OCI-LY7 (cell line): ENCODE measurements at regions not wholly inside any gene's neighbourhood (a gene's known extent, or its start where the extent isn't known, plus 50 kb on each side); places are given as distances from the start of the nearest gene placed in this dataset.

Experiments
- BruUV-seq: library from RNA; stranded (reverse); fragments of 400-500 nt; replicated peaks from 2 replicates; lab custom pipeline; 2021; lab: Mats Ljungman, UMichigan
- CTCF ChIA-PET: fragments of 300-600 bp; sonication (Branson Sonifier 250); formaldehyde crosslinking; loops from one replicate; lab custom pipeline; 2022; ENCODE audit warnings: antibody characterized with exemption; ENCODE audit not compliant: unreplicated experiment; lab: Charles Lee
- POLR2A ChIA-PET: fragments of 300-600 bp; sonication (Branson Sonifier 250); formaldehyde crosslinking; loops from one replicate; lab custom pipeline; 2022; ENCODE audit warnings: antibody characterized with exemption; lab: Charles Lee
- DNase-seq: peaks from one replicate; pipeline ENCODE4 v3.0.0-alpha.2; 2015; ENCODE audit warnings: low spot score
- H2AFZ ChIP-seq: fragments of 200-600 bp; sonication (generic), shearing (Covaris generic); 2 replicates; pipeline ENCODE4 v1.6.1; 2014; ENCODE audit warnings: mild to moderate bottlenecking, antibody characterized with exemption, low read length, moderate library complexity
- H3K27ac ChIP-seq: fragments of 200-600 bp; sonication (generic); 2 replicates; pipeline ENCODE4 v1.5.1; 2014; ENCODE audit warnings: mixed run types, low read depth, mild to moderate bottlenecking, moderate library complexity, low read length, inconsistent platforms; ENCODE audit not compliant: poor library complexity, severe bottlenecking
- H3K36me3 ChIP-seq: fragments of 200-600 bp; sonication (generic); 2 replicates; pipeline ENCODE4 v1.6.1; 2014; ENCODE audit warnings: mild to moderate bottlenecking, antibody characterized with exemption, low read length, moderate library complexity, mixed read lengths; ENCODE audit not compliant: insufficient read depth
- H3K4me1 ChIP-seq: fragments of 200-600 bp; sonication (generic); 2 replicates; pipeline ENCODE4 v1.5.1; 2014; ENCODE audit warnings: mild to moderate bottlenecking, low read length; ENCODE audit not compliant: insufficient read depth, poor library complexity, severe bottlenecking
- H3K4me2 ChIP-seq: fragments of 200-600 bp; sonication (generic); 2 replicates; pipeline ENCODE4 v1.6.1; 2014; ENCODE audit warnings: mild to moderate bottlenecking, low read length
- H3K4me3 ChIP-seq: fragments of 200-600 bp; sonication (generic); 2 replicates; pipeline ENCODE4 v1.5.1; 2014; ENCODE audit warnings: mild to moderate bottlenecking, low read depth, low read length; ENCODE audit not compliant: poor library complexity, severe bottlenecking
- H3K79me2 ChIP-seq: fragments of 200-600 bp; sonication (generic); 2 replicates; pipeline ENCODE4 v1.6.1; 2016; ENCODE audit warnings: low read depth, mild to moderate bottlenecking, low read length, moderate library complexity, mixed read lengths; ENCODE audit not compliant: insufficient read depth
- H3K9me2 ChIP-seq: fragments of 200-600 bp; sonication (generic); 2 replicates; pipeline ENCODE4 v1.6.1; 2016; ENCODE audit warnings: mild to moderate bottlenecking, low read length, mixed read lengths; ENCODE audit not compliant: insufficient read depth
- H3K9me3 ChIP-seq: fragments of 200-600 bp; sonication (generic); 2 replicates; pipeline ENCODE4 v1.6.1; 2014; ENCODE audit warnings: mild to moderate bottlenecking, mixed run types, low read length, mixed read lengths
- H4K20me1 ChIP-seq: fragments of 200-600 bp; sonication (generic); 2 replicates; pipeline ENCODE4 v1.6.1; 2014; ENCODE audit warnings: mild to moderate bottlenecking, antibody characterized with exemption, low read length, moderate library complexity, mixed read lengths; ENCODE audit not compliant: insufficient read depth
- CTCF ChIP-seq: fragments of 200-600 bp; sonication (generic); conservative IDR thresholded peaks from 2 replicates; pipeline ENCODE4 v1.5.1; 2014; ENCODE audit warnings: mild to moderate bottlenecking, antibody characterized with exemption, low read length, moderate library complexity, mixed read lengths
- EZH2phosphoT487 ChIP-seq: fragments of 200-600 bp; sonication (generic); IDR thresholded peaks from 2 replicates; pipeline ENCODE4 v1.6.1; 2018; ENCODE audit warnings: low read depth, borderline replicate concordance, mild to moderate bottlenecking, mixed run types, antibody characterized with exemption, low read length, moderate library complexity, mixed read lengths
- intact Hi-C: fragments of 100-400 bp; cut with micrococcal nuclease; formaldehyde crosslinking; loops from one replicate; pipeline ENCODE4 v1.10.0; 2022; ENCODE audit not compliant: unreplicated experiment

GRCh38 chr17:13387236-13387635 is 214.5 kb downstream of the HS3ST3A1 start:
- Histone ChIP-seq H2AFZ (no peak overlapping the region), H3K4me2 (no peak overlapping the region), H3K4me1 (no peaks in the 10 kb centered on the region), H3K9me2 (no peaks in the 10 kb centered on the region), H4K20me1 (no peaks in the 10 kb centered on the region), H3K27ac (no peak overlapping the region), H3K4me3 (no peak overlapping the region), H3K36me3 (no peaks in the 10 kb centered on the region), H3K9me3 (no peaks in the 10 kb centered on the region), H3K79me2 (no peaks in the 10 kb centered on the region)
- no peak for TF ChIP-seq EZH2phosphoT487
- TF ChIP-seq CTCF: no peak
- ChIA-PET POLR2A (interaction anchor here (0.8 kb wide), 1 partner anchor 12 kb away, joined by 3 read pairs; no protein-coding TSS in a partner anchor), CTCF (no interaction called here)
- no peak for DNase-seq
- BruUV-seq: no TSS peak
- intact Hi-C loops: no loop called here

DNA sequence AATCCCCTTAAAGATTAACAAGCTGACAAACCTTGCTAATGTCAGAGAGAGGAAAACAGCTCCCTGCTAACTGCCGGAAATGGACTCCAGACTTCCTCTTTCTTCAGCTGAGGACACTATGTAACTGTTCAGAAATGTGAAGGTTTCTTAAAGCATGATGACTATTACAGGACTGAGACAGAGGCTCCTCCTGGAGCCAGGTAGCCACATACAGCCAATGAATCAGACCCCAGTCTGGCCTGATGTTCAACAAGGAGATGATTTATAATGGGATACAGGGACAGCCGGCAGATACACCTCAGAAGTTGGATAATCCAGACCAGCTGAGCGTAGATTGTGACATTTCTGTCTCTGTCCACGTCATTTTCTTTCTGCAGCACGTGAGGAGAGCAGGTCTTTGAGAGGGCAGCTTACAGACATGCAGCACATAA is 216.2 kb downstream of the HS3ST3A1 start:
- Histone ChIP-seq H3K36me3 (no peaks in the 10 kb centered on the region), H3K27ac (no peak overlapping the region), H3K4me2 (no peak overlapping the region), H4K20me1 (no peaks in the 10 kb centered on the region), H3K79me2 (no peaks in the 10 kb centered on the region), H3K4me3 (no peak overlapping the region), H2AFZ (no peak overlapping the region), H3K9me3 (no peaks in the 10 kb centered on the region), H3K4me1 (no peaks in the 10 kb centered on the region), H3K9me2 (no peaks in the 10 kb centered on the region)
- CTCF ChIA-PET: no interaction called here
- no peak for TF ChIP-seq CTCF
- TF ChIP-seq EZH2phosphoT487: no peak
- BruUV-seq: no TSS peak
- peak; percentile 4 for DNase-seq
- POLR2A ChIA-PET: no interaction called here
- intact Hi-C loops: no loop called here

GRCh38 chr17:13384626-13385025 is 217.1 kb downstream of the HS3ST3A1 start:
- no peaks in the 10 kb centered on the region for H3K36me3 ChIP-seq
- no peaks in the 10 kb centered on the region for H3K9me2 ChIP-seq
- no peaks in the 10 kb centered on the region for H3K4me1 ChIP-seq
- no peaks in the 10 kb centered on the region for H3K79me2 ChIP-seq
- no TSS peak for BruUV-seq
- POLR2A ChIA-PET: no interaction called here
- H2AFZ ChIP-seq: no peak overlapping the region
- CTCF ChIA-PET: no interaction called here
- H3K9me3 ChIP-seq: no peaks in the 10 kb centered on the region
- no peak overlapping the region for H3K4me3 ChIP-seq
- H3K4me2 ChIP-seq: no peak overlapping the region
- no peaks in the 10 kb centered on the region for H4K20me1 ChIP-seq
- no peak for DNase-seq
- no peak overlapping the region for H3K27ac ChIP-seq
- intact Hi-C loops: no loop called here
- TF ChIP-seq EZH2phosphoT487 (no peak), CTCF (no peak)
